Bronchial epithelial cell (primary cell): ENCODE measurements at regions not wholly inside any gene's neighbourhood (a gene's known extent, or its start where the extent isn't known, plus 50 kb on each side); places are given as distances from the start of the nearest gene placed in this dataset.

Source experiments
- DNase-seq: peaks from one replicate; pipeline ENCODE4 v3.0.0-alpha.2; 2010; ENCODE audit warnings: low read depth
- FAIRE-seq: peaks from 2 replicates; lab custom pipeline; 2011; peaks lifted over from hg19 to GRCh38; lab: Jason Lieb, UNC
- H3K27me3 ChIP-seq: 2 replicates; pipeline ENCODE4 v1.5.1; 2011; ENCODE audit warnings: low read length; ENCODE audit not compliant: control insufficient read depth, insufficient read depth
- H3K36me3 ChIP-seq: 2 replicates; pipeline ENCODE4 v1.5.1; 2011; ENCODE audit warnings: low read length; ENCODE audit not compliant: control insufficient read depth, insufficient read depth
- H3K4me3 ChIP-seq: 2 replicates; pipeline ENCODE4 v1.5.1; 2011; ENCODE audit warnings: mild to moderate bottlenecking, low read depth, low read length, control low read depth
- CTCF ChIP-seq: IDR thresholded peaks from 2 replicates; pipeline ENCODE4 v1.5.1; 2011; ENCODE audit warnings: mild to moderate bottlenecking, moderate library complexity, low read length, control low read depth, inconsistent platforms; ENCODE audit not compliant: insufficient read depth, severe bottlenecking

GRCh38 chr6:122082370-122082769, 317.1 kb upstream of the HSF2 start:
- FAIRE-seq: peak; percentile 23

GRCh38 chr6:122092366-122092765, 307.1 kb upstream of the HSF2 start:
- Histone ChIP-seq H3K36me3 (no peaks in the 10 kb centered on the region), H3K27me3 (no peaks in the 10 kb centered on the region), H3K4me3 (no peak overlapping the region)
- FAIRE-seq (no peak), DNase-seq (no peak)
- TF ChIP-seq CTCF: no peak

More at GRCh38 chr6:122082370-122082769, 317.1 kb upstream of the HSF2 start:
- no peak for DNase-seq
- Histone ChIP-seq H3K27me3 (no peaks in the 10 kb centered on the region), H3K36me3 (no peaks in the 10 kb centered on the region), H3K4me3 (no peak overlapping the region)
- no peak for TF ChIP-seq CTCF

- no peak for DNase-seq
- no peak for TF ChIP-seq CTCF
These were observed 301.2 kb upstream of the HSF2 start for GRCh38 chr6:122098201-122098678.

GRCh38 chr6:122102026-122102425, 297.4 kb upstream of the HSF2 start:
- no peak for TF ChIP-seq CTCF
- FAIRE-seq (no peak), DNase-seq (no peak)

More at GRCh38 chr6:122098201-122098678, 301.2 kb upstream of the HSF2 start:
- H3K36me3 ChIP-seq: no peaks in the 10 kb centered on the region
- no peaks in the 10 kb centered on the region for H3K27me3 ChIP-seq
- no peak for FAIRE-seq
- H3K4me3 ChIP-seq: no peak overlapping the region

GRCh38 chr6:122107256-122107852, 292.1 kb upstream of the HSF2 start:
- DNase-seq: peak; percentile 3
- no peak for TF ChIP-seq CTCF

More at GRCh38 chr6:122102026-122102425, 297.4 kb upstream of the HSF2 start:
- no peaks in the 10 kb centered on the region for H3K27me3 ChIP-seq
- no peak overlapping the region for H3K4me3 ChIP-seq
- H3K36me3 ChIP-seq: no peaks in the 10 kb centered on the region

GRCh38 chr6:122109075-122109474, 290.4 kb upstream of the HSF2 start:
- DNase-seq (no peak), FAIRE-seq (no peak)
- no peaks in the 10 kb centered on the region for H3K36me3 ChIP-seq
- no peak for TF ChIP-seq CTCF
- no peak overlapping the region for H3K4me3 ChIP-seq
- no peaks in the 10 kb centered on the region for H3K27me3 ChIP-seq

More at GRCh38 chr6:122107256-122107852, 292.1 kb upstream of the HSF2 start:
- Histone ChIP-seq H3K4me3 (no peak overlapping the region), H3K36me3 (no peaks in the 10 kb centered on the region), H3K27me3 (no peaks in the 10 kb centered on the region)
- no peak for FAIRE-seq
